Kidney (tissue), 13 donors: ENCODE measurements at regions not wholly inside any gene's neighbourhood (a gene's known extent, or its start where the extent isn't known, plus 50 kb on each side); places are given as distances from the start of the nearest gene placed in this dataset.

Experiments used
- DNase-seq, 5 donors: peaks; one replicate each; pipeline ENCODE4 v3.0.0-alpha.2; 2013 to 2020
- FAIRE-seq: peaks from 2 replicates; lab custom pipeline; 2012; peaks lifted over from hg19 to GRCh38; lab: Jason Lieb, UNC
- H3K27ac ChIP-seq, 2 donors: one replicate each; pipeline ENCODE4 v1.7.0; 2013; ENCODE audit warnings: low read depth in 2 of 2, low read length in 2 of 2, inconsistent platforms in 1 of 2
- H3K27me3 ChIP-seq: one replicate; pipeline ENCODE4 v1.7.1; 2013; ENCODE audit warnings: low read length, inconsistent platforms; ENCODE audit not compliant: control insufficient read depth, insufficient read depth
- H3K36me3 ChIP-seq, 3 donors: one replicate each; pipeline versions ENCODE4 v1.7.0 to v1.7.1; 2013; ENCODE audit warnings: low read length in 3 of 3, control low read depth in 1 of 3, inconsistent platforms in 1 of 3; ENCODE audit not compliant: insufficient read depth in 3 of 3, control insufficient read depth in 2 of 3
- H3K4me1 ChIP-seq, 3 donors: one replicate each; pipeline versions ENCODE4 v1.7.0 to v1.7.1; 2013; ENCODE audit warnings: low read length in 3 of 3, inconsistent platforms in 1 of 3, low read depth in 1 of 3; ENCODE audit not compliant: control insufficient read depth in 2 of 3, insufficient read depth in 2 of 3
- H3K4me3 ChIP-seq, 3 donors: one replicate each; pipeline versions ENCODE4 v1.7.0 to v1.8.1; 2013; ENCODE audit warnings: low read length in 3 of 3, control low read depth in 1 of 3, inconsistent platforms in 1 of 3
- H3K9ac ChIP-seq, 3 donors: one replicate each; pipeline versions ENCODE4 v1.7.0 to v1.7.1; 2013; ENCODE audit warnings: low read length in 3 of 3, control low read depth in 1 of 3, inconsistent platforms in 1 of 3
- H3K9me3 ChIP-seq, 3 donors: one replicate each; pipeline versions ENCODE4 v1.7.0 to v1.7.1; 2013; ENCODE audit warnings: low read length in 3 of 3, control low read depth in 1 of 3, inconsistent platforms in 1 of 3; ENCODE audit not compliant: control insufficient read depth in 2 of 3, insufficient read depth in 1 of 3
- CTCF ChIP-seq: IDR thresholded peaks from 3 replicates; pipeline ENCODE4 v1.5.1; 2012; ENCODE audit warnings: mild to moderate bottlenecking, moderate library complexity, borderline replicate concordance; ENCODE audit not compliant: insufficient read depth; ENCODE audit errors: extremely low read depth
- intact Hi-C: fragments of 100-400 bp; cut with DNase I; formaldehyde crosslinking; loops from one replicate; pipeline ENCODE4 v1.11.1; 2022
- donor health status: control.
- donor health status: control.
- donor health status: control.
- donor health status: control.
- donor health status: control.
- donor health status: DM: yes; HTN: yes; CAD: no.
- donor health status: Normal renal cell carcinoma (clear cell type).

- DNase-seq = no peak
- no peak overlapping the region for H3K4me3 ChIP-seq
- no peak for TF ChIP-seq CTCF
- H3K9me3 ChIP-seq = no peaks in the 10 kb centered on the region
- H3K36me3 ChIP-seq = no peaks in the 10 kb centered on the region
- no peak overlapping the region for H3K27ac ChIP-seq
- FAIRE-seq = no peak
- no peaks in the 10 kb centered on the region for H3K4me1 ChIP-seq
- no peak overlapping the region for H3K9ac ChIP-seq
- H3K27me3 ChIP-seq = no peaks in the 10 kb centered on the region
- intact Hi-C loops = no loop called here
Observed at GRCh38 chr13:62085337-62086229, 669.9 kb upstream of the PCDH20 start.

GRCh38 chr13:62084728-62085127 lies 669.1 kb upstream of the PCDH20 start:
- TF ChIP-seq CTCF = no peak
- Histone ChIP-seq H3K27ac (no peak overlapping the region), H3K9me3 (no peaks in the 10 kb centered on the region), H3K4me3 (no peak overlapping the region), H3K27me3 (no peaks in the 10 kb centered on the region), H3K36me3 (no peaks in the 10 kb centered on the region), H3K4me1 (no peaks in the 10 kb centered on the region), H3K9ac (no peak overlapping the region)
- DNase-seq = no peak
- intact Hi-C loops = no loop called here
- peak; percentile 85 for FAIRE-seq

GRCh38 chr13:62067821-62068220 lies 652.2 kb upstream of the PCDH20 start:
- no peaks in the 10 kb centered on the region for H3K4me1 ChIP-seq
- no peak overlapping the region for H3K27ac ChIP-seq
- no peak overlapping the region for H3K9ac ChIP-seq
- H3K27me3 ChIP-seq = no peaks in the 10 kb centered on the region
- intact Hi-C loops = no loop called here
- FAIRE-seq (no peak), DNase-seq (peak in 1 of 5 donors; percentile 4)
- TF ChIP-seq CTCF = no peak
- no peaks in the 10 kb centered on the region for H3K9me3 ChIP-seq
- no peak overlapping the region for H3K4me3 ChIP-seq
- no peaks in the 10 kb centered on the region for H3K36me3 ChIP-seq
